ENCODE measurements at regions not wholly inside any gene's neighbourhood (a gene's known extent, or its start where the extent isn't known, plus 50 kb on each side); places are given as distances from the start of the nearest gene placed in this dataset.

GRCh38 chrX:16479206-16479869 lies 170.6 kb upstream of the S100G start:
- WGBS, 4 donors = 65 to 75% (median 71%) methylated on average over 5 of the region's 5 CpGs
- H3K4me1 ChIP-seq = peaks cover 0 to 12% (median 0%) of the 10 kb centered on the region in 12 donors
- ATAC-seq (no peak), DNase-seq (no peak)
- H3K27ac ChIP-seq = no peak overlapping the region
- intact Hi-C loops (cut with DNase I) = no loop called here
- H3K36me3 ChIP-seq = no peaks in the 10 kb centered on the region
- no peak for TF ChIP-seq POLR2A (IDR thresholded peaks at IDR 0.05)
- no peak for TF ChIP-seq CTCF (IDR thresholded peaks at IDR 0.05)
- H3K27me3 ChIP-seq = no peaks in the 10 kb centered on the region
- H3K9me3 ChIP-seq = no peaks in the 10 kb centered on the region
- H3K4me3 ChIP-seq = no peak overlapping the region

GRCh38 chrX:16480049-16480448 lies 169.9 kb upstream of the S100G start:
- no peak overlapping the region for H3K27ac ChIP-seq
- WGBS, 4 donors = 85 to 94% (median 88%) methylated on average over 4 of the region's 4 CpGs
- ATAC-seq (no peak), DNase-seq (no peak)
- TF ChIP-seq POLR2A (IDR thresholded peaks at IDR 0.05) = no peak
- TF ChIP-seq CTCF (IDR thresholded peaks at IDR 0.05) = no peak
- H3K4me1 ChIP-seq = peaks cover 0 to 19% (median 0%) of the 10 kb centered on the region in 12 donors
- intact Hi-C loops (cut with DNase I) = no loop called here
- H3K4me3 ChIP-seq = no peak overlapping the region
- H3K27me3 ChIP-seq = no peaks in the 10 kb centered on the region
- no peaks in the 10 kb centered on the region for H3K9me3 ChIP-seq
- H3K36me3 ChIP-seq = no peaks in the 10 kb centered on the region

- TF ChIP-seq POLR2A (IDR thresholded peaks at IDR 0.05) (no peak), CTCF (IDR thresholded peaks at IDR 0.05) (no peak)
- no peaks in the 10 kb centered on the region for H3K9me3 ChIP-seq
- peaks cover 0 to 30% (median 0%) of the 10 kb centered on the region in 12 donors for H3K4me1 ChIP-seq
- ATAC-seq (peak in 2 of 4 donors; percentile 41 to 63), DNase-seq (no peak)
- no peaks in the 10 kb centered on the region for H3K27me3 ChIP-seq
- intact Hi-C loops (cut with DNase I) = no loop called here
- H3K27ac ChIP-seq = peak overlapping the region in 1 of 12 donors; percentile 43
- no peak overlapping the region for H3K4me3 ChIP-seq
- H3K36me3 ChIP-seq = no peaks in the 10 kb centered on the region
Measured at GRCh38 chrX:16484338-16484737, 165.6 kb upstream of the S100G start.

GRCh38 chrX:16487620-16488385 lies 162.2 kb upstream of the S100G start:
- DNase-seq (no peak), ATAC-seq (no peak)
- intact Hi-C loops (cut with DNase I) = no loop called here
- H3K4me3 ChIP-seq = no peak overlapping the region
- peaks cover 0 to 5% (median 0%) of the 10 kb centered on the region in 9 donors for H3K27me3 ChIP-seq
- no peak overlapping the region for H3K27ac ChIP-seq
- H3K9me3 ChIP-seq = no peaks in the 10 kb centered on the region
- 77 to 95% (median 86%) methylated on average over 2 of the region's 2 CpGs for WGBS, 4 donors
- no peaks in the 10 kb centered on the region for H3K36me3 ChIP-seq
- peaks cover 0 to 30% (median 0%) of the 10 kb centered on the region in 12 donors for H3K4me1 ChIP-seq
- TF ChIP-seq CTCF (IDR thresholded peaks at IDR 0.05) (no peak), POLR2A (IDR thresholded peaks at IDR 0.05) (no peak)

All from heart left ventricle (tissue), 16 donors.